Suppressor macrophage (primary cell): ENCODE measurements at regions not wholly inside any gene's neighbourhood (a gene's known extent, or its start where the extent isn't known, plus 50 kb on each side); places are given as distances from the start of the nearest gene placed in this dataset.

Experiments
- DNase-seq, 4 experiments: peaks; one replicate each; pipeline ENCODE4 v3.0.0-alpha.2; 2020 to 2022

- DNase-seq = no peak
Measured at GRCh38 chr9:13588151-13589033, 308.9 kb upstream of the MPDZ start.

GRCh38 chr9:13587571-13587970 is 308.1 kb upstream of the MPDZ start:
- no peak for DNase-seq

- no peak for DNase-seq
Measured at GRCh38 chr9:13586587-13587374, 307.3 kb upstream of the MPDZ start.

GRCh38 chr9:13580760-13581159 is 301.3 kb upstream of the MPDZ start:
- no peak for DNase-seq

GRCh38 chr9:13580131-13580530 is 300.6 kb upstream of the MPDZ start:
- no peak for DNase-seq

- no peak for DNase-seq
Measured at GRCh38 chr9:13576101-13576500, 296.6 kb upstream of the MPDZ start.

GRCh38 chr9:13575558-13575957 is 296.1 kb upstream of the MPDZ start:
- DNase-seq = no peak

GRCh38 chr9:13570068-13570974 is 290.8 kb upstream of the MPDZ start:
- DNase-seq = no peak

- no peak for DNase-seq
Measured at GRCh38 chr9:13569602-13570067, 290.1 kb upstream of the MPDZ start.

- no peak for DNase-seq
Measured at GRCh38 chr9:13568841-13569601, 289.5 kb upstream of the MPDZ start.

- DNase-seq = no peak
Measured at GRCh38 chr9:13568405-13568804, 288.9 kb upstream of the MPDZ start.

- no peak for DNase-seq
Measured at GRCh38 chr9:13567833-13568232, 288.3 kb upstream of the MPDZ start.

GRCh38 chr9:13557746-13558145 is 278.3 kb upstream of the MPDZ start:
- no peak for DNase-seq

GRCh38 chr9:13556656-13557055 is 277.2 kb upstream of the MPDZ start:
- DNase-seq = no peak

- DNase-seq = no peak
Measured at GRCh38 chr9:13555989-13556500, 276.6 kb upstream of the MPDZ start.

GRCh38 chr9:13555516-13555915 is 276.0 kb upstream of the MPDZ start:
- DNase-seq = no peak

GRCh38 chr9:13554626-13555025 is 275.1 kb upstream of the MPDZ start:
- DNase-seq = no peak

GRCh38 chr9:13552606-13553215 is 273.2 kb upstream of the MPDZ start:
- no peak for DNase-seq

GRCh38 chr9:13550519-13550918 is 271.0 kb upstream of the MPDZ start:
- DNase-seq = no peak

GRCh38 chr9:13548535-13548934 is 269.0 kb upstream of the MPDZ start:
- no peak for DNase-seq

GRCh38 chr9:13535141-13535540 is 255.6 kb upstream of the MPDZ start:
- DNase-seq = no peak
